Amygdala (tissue), 56 donors: ENCODE measurements at regions not wholly inside any gene's neighbourhood (a gene's known extent, or its start where the extent isn't known, plus 50 kb on each side); places are given as distances from the start of the nearest gene placed in this dataset.
"Not testable (repeated sequence)": the region's sequence is repeated elsewhere in the genome, so short reads cannot be mapped to it uniquely, and the experiment has no call there.

Source experiments
- DNase-seq, 56 donors: peaks; one replicate each; lab custom pipeline; 2025; lab: John Stamatoyannopoulos, UW

DNA sequence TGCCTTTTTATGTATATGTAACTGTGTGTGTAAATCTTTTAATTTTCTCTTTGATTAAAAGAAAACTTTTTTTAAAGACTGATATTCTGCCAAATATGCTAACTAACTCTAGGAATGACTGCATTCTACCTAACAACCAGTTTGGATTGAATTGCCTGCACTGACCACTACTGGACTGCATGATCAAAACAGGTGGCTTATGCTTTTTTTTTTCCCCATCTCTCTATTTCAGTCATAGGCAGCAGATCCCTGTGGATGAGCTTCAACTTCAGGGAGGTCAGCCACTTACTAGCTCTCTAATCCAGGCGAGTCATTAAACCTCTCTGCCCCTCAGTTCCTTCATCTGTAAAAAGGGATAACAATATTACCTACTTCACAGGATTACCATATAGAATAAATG is 138.6 kb upstream of the SERTAD2 start:
- no peak for DNase-seq

DNA sequence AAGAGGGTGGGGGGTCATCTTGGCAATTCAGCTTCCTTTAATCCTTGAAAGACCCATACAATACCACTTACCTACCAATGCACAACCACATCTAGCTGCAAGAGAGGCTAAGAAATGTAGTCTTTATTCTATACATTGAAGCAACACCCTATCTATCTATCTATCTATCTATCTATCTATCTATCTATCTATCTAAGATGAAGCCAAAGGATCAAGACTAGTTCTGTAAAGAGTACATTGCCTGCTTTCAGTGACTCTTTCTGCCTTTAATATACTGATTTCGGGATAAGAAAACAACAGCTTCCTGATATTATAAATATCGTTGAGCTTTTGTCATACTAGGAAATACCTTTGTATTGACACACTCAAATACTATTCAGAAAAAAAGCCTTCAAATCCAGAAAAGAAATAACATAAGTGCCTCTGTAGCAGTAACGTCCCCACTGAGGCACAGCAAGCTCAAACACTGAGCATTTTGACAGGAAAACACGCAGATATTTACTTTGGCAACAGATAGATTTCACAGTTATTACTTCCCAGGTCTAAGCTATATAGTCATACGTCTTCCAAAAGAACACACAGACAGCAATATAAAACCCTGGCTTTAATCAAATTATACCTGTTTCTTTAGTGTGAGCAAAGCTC is 139.4 kb upstream of the SERTAD2 start:
- no peak for DNase-seq

DNA sequence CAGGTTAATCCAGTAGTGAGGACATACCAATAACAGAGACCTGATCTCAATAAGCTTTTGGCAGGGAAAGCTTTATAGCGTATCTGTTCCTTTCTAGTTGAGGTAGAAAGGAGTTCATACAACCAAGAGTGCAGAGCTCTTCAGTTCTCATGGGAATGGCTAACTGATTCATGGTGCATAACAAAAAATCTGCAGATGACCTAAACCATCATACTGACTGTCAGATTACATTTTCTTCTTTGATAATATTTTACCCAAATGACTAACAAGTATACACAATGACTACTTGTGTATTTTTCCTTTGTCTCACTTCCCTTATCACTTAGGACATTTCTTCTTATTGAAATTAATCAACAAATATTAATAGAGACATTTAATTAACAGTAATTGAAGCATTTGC is 140.0 kb upstream of the SERTAD2 start:
- DNase-seq, result no peak

DNA sequence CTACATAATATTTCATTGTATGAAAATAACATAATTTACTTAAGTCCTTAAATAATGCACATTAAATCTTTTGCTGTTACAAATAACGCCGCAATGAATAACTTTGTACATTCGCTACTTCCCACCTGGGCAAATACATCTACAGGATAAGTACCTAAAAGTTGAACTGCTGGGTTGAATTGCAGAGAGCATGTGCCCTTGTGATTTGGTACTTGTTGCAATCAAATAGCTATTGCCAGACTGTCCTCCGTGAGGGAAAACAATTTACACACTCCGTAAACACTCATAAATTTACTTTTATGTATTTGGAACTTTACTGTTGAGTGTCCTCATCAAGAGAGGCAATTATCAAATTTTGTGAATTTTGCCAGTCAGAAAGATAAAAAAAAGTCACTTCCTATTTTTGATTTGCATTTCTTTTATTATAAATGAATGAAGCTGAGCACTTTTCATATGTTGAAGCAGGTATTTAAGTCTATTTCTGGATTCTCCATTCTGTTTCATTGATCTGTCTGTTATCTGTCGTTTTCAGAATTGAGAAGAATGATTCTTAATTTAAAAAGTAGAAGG is 140.8 kb upstream of the SERTAD2 start:
- no peak for DNase-seq

DNA sequence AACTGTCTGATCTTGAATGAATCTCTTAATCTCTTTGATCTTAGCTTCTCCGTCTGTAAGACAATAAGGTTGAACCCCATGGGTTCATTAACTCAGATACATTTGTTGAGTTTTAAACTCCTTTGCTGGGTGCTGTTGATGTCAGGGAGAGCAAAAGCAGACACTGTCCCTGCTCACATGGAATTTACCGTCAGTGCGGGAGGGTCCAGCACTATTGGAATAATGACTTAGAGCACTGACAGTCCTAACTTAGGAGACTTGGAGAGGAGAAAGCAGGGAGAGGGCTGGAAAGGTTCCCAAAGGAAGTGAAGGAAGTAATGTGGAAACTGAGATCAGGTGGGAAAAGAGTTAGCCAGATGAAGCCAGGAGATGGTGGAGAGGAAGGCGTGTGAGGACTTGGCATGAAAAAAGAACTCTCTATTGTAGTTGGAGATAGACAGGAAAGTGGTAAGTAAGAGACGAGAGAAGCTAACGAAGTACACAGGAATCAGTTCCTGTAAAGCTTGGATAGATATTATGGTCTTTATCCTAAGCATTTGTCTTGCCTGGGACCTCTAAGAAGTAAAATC is 141.4 kb upstream of the SERTAD2 start:
- DNase-seq, result no peak

DNA sequence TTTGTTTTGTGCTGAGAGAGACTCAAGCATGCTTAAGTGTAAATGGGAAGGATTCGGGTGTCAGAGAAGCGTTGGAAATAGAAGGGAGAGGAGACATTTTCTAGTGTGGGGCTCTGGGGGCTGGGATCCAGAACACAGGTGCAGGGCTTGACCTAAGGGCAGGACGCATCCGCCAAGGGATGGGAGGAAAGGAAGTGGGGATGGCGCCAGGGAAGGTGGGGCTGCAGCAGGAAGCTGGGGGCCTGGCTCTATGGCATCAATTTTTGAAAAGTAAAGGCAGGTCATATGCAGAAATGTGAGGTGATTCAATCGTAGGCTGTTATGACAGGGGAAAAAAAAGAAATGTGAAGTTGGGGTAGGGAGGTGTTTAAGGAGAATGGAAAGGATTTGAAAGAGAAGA is 143.2 kb upstream of the SERTAD2 start:
- DNase-seq, result no peak

DNA sequence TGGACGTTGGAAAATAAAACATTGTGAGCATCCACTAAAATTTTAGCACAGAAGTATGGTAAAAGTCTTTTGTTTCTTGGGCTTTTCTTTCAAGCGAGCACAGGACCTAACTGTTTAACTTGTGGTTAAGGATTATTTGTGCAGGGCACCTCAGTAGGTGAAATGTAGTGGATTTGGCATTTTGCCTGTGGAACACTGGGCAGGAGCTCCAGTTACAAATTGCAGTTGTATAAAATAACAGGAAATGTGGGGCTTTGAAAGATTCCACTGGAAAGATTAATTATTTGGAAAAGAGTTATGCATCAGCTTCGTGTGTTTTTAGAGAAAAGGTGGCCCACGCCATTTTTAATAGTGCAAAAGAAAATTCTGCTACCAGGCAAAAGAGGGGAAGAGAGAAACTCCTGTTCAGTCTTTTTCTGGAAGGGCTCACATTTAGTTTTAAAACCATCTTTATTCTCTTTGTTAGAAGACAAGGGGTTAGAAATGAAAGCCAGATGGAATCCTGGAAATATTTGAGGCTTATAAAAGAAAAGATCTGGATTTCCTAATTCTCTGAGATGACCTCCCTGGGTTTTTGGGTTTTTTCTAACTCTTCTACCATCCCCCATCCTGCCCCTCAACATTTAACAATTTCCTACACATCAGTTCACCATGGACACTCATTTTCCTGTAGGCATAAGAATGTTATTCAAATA is 144.3 kb upstream of the SERTAD2 start:
- DNase-seq, result no peak

DNA sequence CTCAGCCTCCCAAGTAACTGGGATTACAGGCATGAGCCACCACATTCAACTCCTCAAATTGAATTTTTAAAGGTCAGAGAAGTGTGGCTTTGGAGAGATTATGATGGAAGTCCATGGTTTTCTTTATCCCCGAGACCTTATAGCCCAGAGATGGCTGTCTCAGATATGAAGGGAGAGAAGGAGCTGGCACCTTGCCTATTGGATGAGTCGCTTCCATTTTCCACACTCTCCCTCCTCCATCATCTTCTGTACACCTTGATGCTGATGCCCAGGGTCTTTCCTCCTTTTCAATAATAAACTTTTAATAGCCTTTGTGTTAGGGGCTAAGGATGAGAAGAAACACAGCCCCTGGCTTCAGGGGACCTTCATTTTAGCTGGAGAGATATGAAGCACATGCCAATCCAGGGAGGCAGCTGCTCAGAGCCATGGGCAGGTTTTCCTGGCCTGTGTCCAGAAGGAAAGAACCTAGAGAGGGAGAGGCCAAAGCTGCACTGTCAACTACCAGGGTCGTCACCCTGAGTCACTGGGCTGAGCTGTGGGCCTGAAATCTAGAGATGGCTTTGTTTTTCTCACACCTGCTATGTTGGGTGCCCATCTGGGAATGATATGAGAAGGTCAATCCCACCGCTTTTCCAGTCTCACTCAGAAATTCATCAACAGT is 146.0 kb upstream of the SERTAD2 start:
- no peak for DNase-seq

DNA sequence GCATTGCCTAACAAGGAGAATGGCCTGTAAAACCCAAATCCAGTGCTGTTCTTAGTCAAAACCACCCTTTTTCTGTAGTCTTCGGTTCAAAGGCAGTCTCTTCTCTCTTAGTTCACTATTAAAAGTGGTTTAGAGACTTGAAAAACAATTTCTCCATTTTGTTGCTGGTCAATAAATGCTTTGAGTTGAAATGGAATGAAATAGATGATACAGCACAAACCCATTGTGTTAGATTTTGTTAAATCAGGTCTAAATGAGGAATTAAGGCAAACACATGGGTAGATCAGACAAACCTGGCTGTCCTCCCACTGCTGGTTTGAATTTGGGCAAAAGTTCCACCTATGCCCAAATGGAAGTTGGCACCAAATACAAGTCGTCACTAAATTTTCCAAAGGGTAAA is 150.1 kb upstream of the SERTAD2 start:
- DNase-seq, result no peak

DNA sequence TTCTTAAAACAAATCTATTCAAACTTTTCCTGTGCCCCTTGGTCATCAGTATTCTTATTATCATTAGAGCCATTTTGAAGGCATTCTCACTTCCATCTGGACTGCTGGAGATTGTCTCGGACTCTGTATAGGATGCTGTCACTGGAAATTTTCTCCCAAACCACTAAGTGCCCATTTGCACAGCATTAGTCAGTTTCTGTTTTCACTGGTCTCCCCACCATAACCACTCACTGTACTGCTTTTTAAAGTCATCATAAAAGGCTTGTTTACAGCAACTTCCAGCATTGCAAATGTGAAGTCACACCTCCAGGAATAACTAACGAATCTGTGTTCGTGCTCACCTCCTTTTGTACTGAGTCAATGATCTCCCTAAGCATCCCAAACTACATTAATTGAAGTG is 150.9 kb upstream of the SERTAD2 start:
- no peak for DNase-seq

DNA sequence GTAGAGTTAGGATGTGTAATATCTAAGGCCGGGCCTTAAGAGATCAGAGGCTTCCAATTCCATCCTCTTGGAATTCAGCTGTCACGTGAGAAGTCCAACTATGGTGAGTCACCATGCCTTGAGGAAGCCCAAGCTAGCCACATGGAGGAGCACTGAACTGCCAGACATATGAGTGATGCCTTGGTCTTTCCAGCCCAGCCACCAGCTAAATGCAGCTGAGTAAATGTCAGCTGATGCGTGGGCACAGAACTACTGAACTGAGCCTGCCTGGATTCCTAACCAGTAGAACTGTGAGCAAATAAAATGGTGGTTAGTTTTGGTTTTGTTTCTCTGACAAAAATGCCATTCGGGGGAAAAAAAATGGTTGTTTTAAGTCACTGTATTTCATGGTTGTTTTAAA is 153.7 kb upstream of the SERTAD2 start:
- peak in 1 of 56 donors; percentile 10 for DNase-seq

DNA sequence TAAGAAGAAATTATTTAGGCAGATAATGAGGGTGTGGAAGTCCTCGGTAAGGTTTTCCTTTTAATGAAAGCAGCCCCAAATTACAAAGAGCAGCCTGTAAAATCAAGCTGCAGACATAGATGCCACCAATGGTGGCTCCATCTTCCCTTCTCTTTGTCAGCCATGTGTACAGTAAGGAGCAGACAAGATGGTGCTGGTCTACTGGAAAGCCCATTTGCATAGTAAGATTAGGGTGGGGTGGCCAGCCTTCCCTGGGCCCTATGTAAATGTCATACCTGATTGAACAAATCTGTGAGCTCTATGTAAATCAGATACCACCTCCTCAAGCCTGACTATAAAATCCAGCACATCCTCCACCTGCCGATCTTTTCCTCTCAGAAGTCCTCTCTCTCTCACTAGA is 154.4 kb upstream of the SERTAD2 start:
- DNase-seq, result no peak

DNA sequence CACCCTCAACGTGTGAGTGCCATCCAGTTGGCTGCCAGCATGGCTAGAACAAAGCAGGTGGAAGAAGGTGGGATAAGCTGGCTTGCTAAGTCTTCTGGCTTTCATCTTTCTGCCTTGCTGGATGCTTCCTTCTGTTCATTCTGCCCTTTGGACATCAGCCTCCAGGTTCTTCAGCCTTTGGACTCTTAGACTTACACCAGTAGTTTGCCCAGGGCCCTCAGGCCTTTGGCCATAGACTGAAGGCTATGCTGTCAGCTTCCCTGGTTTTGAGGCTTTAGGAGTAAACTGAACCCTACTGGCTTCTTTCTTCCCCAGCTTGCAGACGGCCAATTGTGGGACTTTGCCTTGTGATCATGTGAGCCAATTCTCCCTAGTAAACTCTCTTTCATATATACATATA is 155.0 kb upstream of the SERTAD2 start:
- no peak for DNase-seq

DNA sequence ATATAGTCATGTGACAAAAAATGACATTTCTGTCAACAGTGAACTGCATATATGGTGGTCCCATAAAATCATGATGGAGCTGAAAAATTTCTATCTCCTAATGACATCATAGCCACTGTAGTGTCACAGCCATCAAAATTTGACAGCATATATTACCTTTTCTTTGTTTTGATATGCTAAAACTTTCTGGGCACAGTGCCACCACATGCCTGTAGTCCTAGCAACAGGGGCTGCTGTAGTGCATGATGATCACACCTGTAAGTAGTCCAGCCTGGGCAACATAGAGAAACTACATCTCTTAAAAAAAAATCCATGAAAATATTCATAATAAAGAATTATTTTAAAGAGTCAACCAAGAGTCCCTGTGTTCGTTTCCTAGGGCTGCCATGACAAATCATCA is 155.5 kb upstream of the SERTAD2 start:
- no peak for DNase-seq

DNA sequence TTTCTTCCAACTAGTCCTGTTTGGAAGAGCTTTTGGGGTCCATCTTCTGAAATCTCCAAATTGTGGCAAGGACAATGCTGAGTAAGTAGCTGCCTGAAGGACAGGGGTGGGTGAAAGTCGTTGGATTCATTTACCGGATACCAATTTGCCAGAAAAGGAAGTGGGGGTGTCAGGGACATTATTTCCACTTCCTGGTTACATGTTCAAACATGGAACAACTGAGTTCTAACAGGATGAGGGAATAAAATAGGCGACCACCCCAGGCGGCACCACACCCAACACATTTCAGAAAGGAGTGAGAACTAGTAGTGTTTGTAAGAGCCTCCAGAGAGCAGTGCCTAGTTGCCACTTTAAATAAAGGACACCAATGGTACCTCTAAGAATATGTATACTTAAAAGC is 158.6 kb upstream of the SERTAD2 start:
- no peak for DNase-seq

DNA sequence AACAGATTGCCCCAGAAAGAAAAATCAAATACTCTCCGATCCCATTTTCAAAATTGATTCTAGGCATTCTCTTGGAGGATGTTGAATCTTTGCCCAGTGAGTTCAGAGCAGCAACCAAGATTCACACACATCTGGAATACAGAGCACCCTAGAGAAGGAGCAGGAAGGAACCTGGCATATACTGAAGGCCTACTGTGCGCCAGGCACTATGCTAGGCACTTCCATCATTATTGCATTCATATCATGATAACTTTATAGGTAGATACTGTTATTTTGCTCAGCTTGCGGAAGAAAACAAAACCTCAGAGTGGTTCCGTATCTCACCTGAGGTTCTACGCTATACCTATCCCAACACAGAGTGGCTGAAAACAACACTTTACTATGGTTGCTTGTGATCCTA is 160.3 kb upstream of the SERTAD2 start:
- no peak for DNase-seq

DNA sequence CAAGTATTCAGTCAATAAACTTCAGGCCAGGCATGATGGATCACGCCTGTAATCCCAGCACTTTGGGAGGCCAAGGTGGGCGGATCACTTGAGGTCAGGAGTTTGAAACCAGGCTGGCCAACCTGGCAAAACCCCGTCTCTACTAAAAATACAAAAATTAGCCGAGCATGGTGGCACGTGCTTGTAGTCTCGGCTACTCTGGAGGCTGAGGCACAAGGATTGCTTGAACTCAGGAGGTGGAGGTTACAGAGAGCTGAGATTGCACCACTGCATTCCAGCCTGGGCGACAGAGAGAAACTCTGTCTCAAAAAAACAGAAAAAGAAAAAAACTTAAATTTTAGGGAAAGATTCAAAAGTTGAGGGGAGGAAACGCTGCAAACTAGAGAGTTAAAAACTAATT is 162.8 kb upstream of the SERTAD2 start:
- DNase-seq, result not testable (repeated sequence)

DNA sequence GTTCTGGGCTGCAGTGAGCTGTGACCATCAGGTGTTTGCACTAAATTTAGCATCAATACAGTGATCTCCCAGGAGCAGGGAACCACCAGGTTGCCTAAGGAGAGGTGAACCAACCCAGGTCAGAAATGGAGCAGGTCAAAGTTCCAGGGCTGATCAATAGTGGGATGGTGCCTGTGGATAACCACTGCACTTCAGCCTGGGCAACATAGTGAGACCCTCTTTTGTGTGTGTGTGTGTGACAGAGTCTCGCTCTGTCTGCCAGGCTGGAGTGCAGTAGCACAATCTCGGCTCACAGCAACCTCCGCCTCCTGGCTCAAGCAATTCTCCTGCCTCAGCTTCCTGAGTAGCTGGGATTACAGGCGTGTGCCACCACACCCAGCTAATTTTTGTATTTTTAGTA is 163.7 kb upstream of the SERTAD2 start:
- DNase-seq, result no peak

DNA sequence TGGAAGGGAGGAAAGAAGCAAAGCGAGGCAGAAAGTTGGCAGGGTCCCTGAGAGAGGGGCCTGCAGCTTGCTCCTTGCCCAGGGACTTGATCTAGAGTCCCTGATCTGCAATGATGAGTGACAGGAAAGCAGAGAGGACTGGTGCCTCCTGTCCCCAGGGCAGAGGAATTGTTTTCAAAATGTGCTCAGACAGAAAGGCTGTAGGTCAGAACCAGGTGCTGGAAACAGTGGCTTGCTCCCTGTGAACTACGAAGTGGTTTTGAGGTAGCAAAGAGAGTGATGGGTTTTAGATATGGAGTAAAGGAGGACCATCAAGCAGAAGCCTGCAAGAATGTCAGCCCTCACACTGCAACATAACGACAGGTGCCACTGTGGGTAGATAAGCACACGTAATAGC is 164.9 kb upstream of the SERTAD2 start:
- no peak for DNase-seq

DNA sequence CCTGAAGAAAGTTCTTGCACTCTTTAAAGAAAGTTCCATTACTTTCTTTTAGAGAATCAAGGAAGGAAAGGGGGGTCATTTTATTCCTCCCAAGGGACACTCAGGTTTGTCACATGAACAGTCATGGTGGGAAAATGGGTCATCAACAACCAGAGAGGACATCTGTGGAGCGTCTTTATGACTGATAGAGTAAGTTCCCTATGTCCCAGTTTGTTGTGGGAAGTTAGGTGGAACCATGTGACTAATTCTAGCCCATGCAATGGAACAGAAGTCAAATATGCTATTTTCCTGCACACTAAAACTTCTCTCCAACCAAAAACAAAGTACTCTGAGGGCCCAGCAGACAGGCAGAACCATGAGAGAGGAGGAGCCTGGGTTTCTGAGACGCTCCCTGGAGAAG is 165.6 kb upstream of the SERTAD2 start:
- DNase-seq, result no peak
